RWPE2 (cell line): ENCODE measurements at regions not wholly inside any gene's neighbourhood (a gene's known extent, or its start where the extent isn't known, plus 50 kb on each side); places are given as distances from the start of the nearest gene placed in this dataset.

Experiments used
- ATAC-seq: fragments of 200-7000 bp; cut with Tn5 transposase; 3 replicates; pipeline ENCODE4 v1.9.1; 2021; ENCODE audit warnings: low read depth
- DNase-seq: peaks from one replicate; pipeline ENCODE4 v3.0.0-alpha.2; 2020; ENCODE audit warnings: low spot score
- H3K27ac ChIP-seq: fragments of 450-650 bp; 2 replicates; pipeline ENCODE4 v1.5.1; 2017; ENCODE audit warnings: mild to moderate bottlenecking; ENCODE audit not compliant: poor library complexity, severe bottlenecking
- H3K27me3 ChIP-seq: fragments of 250-450 bp; sonication (Bioruptor Pico); 2 replicates; pipeline ENCODE4 v1.5.1; 2021; ENCODE audit warnings: mild to moderate bottlenecking, moderate library complexity; ENCODE audit not compliant: insufficient read depth, poor library complexity, severe bottlenecking
- H3K36me3 ChIP-seq: fragments of 250-450 bp; sonication (Bioruptor Pico); 2 replicates; pipeline ENCODE4 v1.5.1; 2020; ENCODE audit warnings: low read depth, mild to moderate bottlenecking, moderate library complexity
- H3K4me1 ChIP-seq: fragments of 250-450 bp; sonication (Bioruptor Pico); 2 replicates; pipeline ENCODE4 v1.5.1; 2021; ENCODE audit warnings: mild to moderate bottlenecking, moderate library complexity; ENCODE audit not compliant: insufficient read depth, poor library complexity, severe bottlenecking
- H3K4me3 ChIP-seq: fragments of 250-450 bp; sonication (Bioruptor Pico); 2 replicates; pipeline ENCODE4 v1.5.1; 2021; ENCODE audit warnings: mild to moderate bottlenecking, moderate library complexity; ENCODE audit not compliant: severe bottlenecking
- H3K9me3 ChIP-seq: fragments of 250-450 bp; sonication (Bioruptor Pico); 2 replicates; pipeline ENCODE4 v1.5.1; 2021; ENCODE audit warnings: mild to moderate bottlenecking, moderate library complexity; ENCODE audit not compliant: severe bottlenecking
- TF ChIP-seq, protein P1 (sequence below): fragments of 450-650 bp; IDR thresholded peaks from one replicate; pipeline ENCODE4 v1.5.1; 2017; ENCODE audit warnings: mild to moderate bottlenecking, moderate library complexity; ENCODE audit not compliant: poor library complexity, severe bottlenecking

DNA sequence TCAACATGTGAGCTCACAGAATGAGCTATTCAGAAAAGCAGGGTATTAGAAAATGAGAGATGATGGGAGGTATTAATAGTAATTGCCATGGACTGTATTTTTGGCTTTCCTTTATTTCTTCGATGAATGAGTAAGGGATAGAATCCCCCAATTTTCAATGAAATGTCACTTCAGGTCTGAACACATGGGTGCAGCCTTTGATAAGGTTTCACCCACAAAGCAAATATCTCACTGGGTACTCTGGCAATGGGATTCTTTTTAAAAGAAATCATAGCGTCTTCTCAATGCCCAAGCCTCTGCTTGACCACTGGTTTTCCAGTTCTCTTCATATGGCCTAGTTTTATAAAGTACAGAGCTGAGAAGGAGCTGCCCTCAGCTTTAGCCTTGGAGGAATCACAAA, 610.5 kb upstream of the FANCL start:
- no peaks in the 10 kb centered on the region for H3K36me3 ChIP-seq
- ATAC-seq (no peak), DNase-seq (no peak)
- H3K4me1 ChIP-seq = no peaks in the 10 kb centered on the region
- H3K9me3 ChIP-seq = no peaks in the 10 kb centered on the region
- TF ChIP-seq, protein P1, sequence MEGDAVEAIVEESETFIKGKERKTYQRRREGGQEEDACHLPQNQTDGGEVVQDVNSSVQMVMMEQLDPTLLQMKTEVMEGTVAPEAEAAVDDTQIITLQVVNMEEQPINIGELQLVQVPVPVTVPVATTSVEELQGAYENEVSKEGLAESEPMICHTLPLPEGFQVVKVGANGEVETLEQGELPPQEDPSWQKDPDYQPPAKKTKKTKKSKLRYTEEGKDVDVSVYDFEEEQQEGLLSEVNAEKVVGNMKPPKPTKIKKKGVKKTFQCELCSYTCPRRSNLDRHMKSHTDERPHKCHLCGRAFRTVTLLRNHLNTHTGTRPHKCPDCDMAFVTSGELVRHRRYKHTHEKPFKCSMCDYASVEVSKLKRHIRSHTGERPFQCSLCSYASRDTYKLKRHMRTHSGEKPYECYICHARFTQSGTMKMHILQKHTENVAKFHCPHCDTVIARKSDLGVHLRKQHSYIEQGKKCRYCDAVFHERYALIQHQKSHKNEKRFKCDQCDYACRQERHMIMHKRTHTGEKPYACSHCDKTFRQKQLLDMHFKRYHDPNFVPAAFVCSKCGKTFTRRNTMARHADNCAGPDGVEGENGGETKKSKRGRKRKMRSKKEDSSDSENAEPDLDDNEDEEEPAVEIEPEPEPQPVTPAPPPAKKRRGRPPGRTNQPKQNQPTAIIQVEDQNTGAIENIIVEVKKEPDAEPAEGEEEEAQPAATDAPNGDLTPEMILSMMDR = no peak
- H3K4me3 ChIP-seq = no peak overlapping the region
- H3K27ac ChIP-seq = no peak overlapping the region
- no peaks in the 10 kb centered on the region for H3K27me3 ChIP-seq

DNA sequence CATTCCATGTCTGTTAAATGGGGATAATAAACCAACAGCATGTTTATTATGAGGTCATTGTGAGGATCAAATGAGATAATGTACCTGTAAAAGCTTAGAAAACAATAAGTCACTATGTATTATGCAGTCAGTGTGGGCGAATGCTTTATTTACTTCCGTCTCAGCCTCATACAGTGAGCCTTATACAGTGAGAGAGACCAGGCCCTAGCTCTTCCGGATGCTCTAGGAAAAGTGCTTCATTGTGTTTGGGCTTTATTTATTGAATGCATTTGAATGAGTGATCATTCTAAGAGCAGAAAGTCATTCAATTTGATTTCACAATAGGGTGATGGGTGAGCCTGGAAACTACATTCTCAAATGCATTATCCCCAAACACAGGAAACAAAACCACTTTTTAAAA, 603.9 kb upstream of the FANCL start:
- H3K36me3 ChIP-seq = no peaks in the 10 kb centered on the region
- no peak overlapping the region for H3K27ac ChIP-seq
- H3K27me3 ChIP-seq = no peaks in the 10 kb centered on the region
- no peak overlapping the region for H3K4me3 ChIP-seq
- TF ChIP-seq, protein P1 = no peak
- DNase-seq (no peak), ATAC-seq (no peak)
- H3K4me1 ChIP-seq = no peaks in the 10 kb centered on the region
- H3K9me3 ChIP-seq = no peaks in the 10 kb centered on the region

DNA sequence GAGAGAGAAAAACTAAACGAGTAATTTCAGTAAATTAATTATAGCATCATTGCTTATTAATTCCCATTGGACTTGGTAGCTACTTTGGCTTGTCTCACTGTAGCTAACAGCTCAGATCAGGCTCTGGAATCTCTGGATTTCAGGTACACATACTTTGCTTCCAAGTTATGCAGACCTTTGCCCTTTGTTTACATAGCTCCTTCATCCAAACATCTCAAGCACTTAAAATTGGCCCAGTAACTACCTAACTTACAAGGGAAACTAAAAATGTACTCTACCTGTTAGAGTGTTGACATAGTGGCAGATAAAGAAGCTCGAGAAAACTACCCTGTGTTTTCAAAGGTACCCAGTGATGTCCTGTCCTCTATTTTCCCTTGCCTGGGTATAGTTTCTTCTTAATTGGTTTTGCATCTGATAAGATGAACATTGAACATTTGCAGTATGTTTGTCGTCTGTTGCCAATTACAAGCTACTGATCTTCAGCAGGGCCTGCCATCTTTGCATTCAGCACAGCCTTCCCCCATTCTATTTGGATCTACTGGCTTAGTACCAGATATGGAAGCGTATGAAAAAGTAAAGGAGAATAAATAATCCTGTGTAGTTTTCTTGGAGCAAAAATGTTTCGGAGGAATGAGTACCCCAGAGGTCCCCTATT, 601.5 kb upstream of the FANCL start:
- Histone ChIP-seq H3K27ac (no peak overlapping the region), H3K9me3 (no peaks in the 10 kb centered on the region), H3K4me3 (no peak overlapping the region), H3K36me3 (no peaks in the 10 kb centered on the region), H3K4me1 (no peaks in the 10 kb centered on the region), H3K27me3 (no peaks in the 10 kb centered on the region)
- TF ChIP-seq, protein P1 = no peak
- no peak for ATAC-seq
- no peak for DNase-seq

DNA sequence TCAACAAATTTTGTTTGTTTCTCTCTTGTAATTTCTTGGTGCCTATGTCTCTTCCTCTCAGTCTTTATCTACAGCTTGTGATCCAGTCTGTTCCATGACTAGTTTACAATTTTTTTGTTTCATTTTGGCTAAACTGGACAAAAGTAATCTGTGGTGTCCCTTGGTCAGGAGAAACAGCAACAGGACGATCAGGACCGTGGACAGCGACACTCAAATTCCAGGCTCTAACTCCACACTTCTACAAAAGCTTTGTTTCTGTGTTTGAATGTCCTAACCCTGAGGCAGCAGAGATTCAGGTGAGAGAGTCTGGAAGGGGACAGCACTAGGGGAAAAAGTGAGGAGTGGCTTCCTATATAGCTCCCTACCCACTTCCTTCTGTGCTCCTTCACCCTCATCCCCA, 593.3 kb upstream of the FANCL start:
- Histone ChIP-seq H3K4me1 (no peaks in the 10 kb centered on the region), H3K9me3 (no peaks in the 10 kb centered on the region), H3K4me3 (no peak overlapping the region), H3K36me3 (no peaks in the 10 kb centered on the region), H3K27ac (no peak overlapping the region), H3K27me3 (no peaks in the 10 kb centered on the region)
- DNase-seq (no peak), ATAC-seq (no peak)
- TF ChIP-seq, protein P1 = no peak

DNA sequence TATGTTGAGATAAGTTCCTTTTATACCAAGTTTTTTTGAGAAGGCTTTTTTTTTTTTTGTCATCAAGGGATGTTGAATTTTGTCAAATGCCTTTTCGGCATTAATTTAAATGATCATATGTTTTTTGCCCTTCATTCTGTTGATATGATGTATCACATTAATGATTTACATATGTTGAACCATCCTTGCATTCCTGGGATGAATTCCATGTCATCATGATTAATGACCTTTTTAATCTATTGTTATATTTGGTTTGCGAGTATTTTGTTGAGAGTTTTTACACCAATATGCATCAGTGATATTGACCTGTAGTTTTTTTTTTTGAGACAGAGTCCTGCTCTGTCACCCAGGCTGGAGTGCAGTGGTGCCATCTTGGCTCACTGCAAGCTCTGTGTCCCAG, 585.7 kb upstream of the FANCL start:
- ATAC-seq = no peak
- no peaks in the 10 kb centered on the region for H3K27me3 ChIP-seq
- no peak for DNase-seq
- no peak overlapping the region for H3K27ac ChIP-seq
- H3K4me1 ChIP-seq = no peaks in the 10 kb centered on the region
- TF ChIP-seq, protein P1 = no peak
- no peaks in the 10 kb centered on the region for H3K36me3 ChIP-seq
- H3K9me3 ChIP-seq = no peaks in the 10 kb centered on the region
- H3K4me3 ChIP-seq = no peak overlapping the region
